EL (cell line): ENCODE measurements at regions not wholly inside any gene's neighbourhood (a gene's known extent, or its start where the extent isn't known, plus 50 kb on each side); places are given as distances from the start of the nearest gene placed in this dataset.

Experiments
- DNase-seq: peaks from one replicate; pipeline ENCODE4 v3.0.0-alpha.2; 2016

GRCh38 chr18:26741048-26741447 lies 124.5 kb downstream of the AQP4 start:
- peak; percentile 11 for DNase-seq

DNA sequence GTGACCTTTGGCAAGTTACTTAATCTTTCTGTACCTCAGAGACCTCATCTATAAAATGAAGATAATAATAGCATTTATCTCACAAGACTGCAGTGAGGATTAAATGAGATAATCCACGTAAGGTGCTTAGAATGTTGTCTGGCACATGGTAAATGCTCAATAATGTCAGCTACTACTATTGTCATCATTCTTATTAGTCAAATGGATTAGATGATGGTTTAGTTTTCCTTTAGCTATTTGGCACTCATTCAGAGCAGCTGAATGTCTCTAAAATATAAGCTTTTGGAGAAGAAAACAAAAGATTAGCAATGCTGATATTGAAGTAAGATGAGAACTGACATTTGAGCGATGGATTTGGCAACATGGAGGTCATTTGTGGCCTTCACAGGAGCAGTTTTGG lies 125.1 kb downstream of the AQP4 start:
- no peak for DNase-seq

DNA sequence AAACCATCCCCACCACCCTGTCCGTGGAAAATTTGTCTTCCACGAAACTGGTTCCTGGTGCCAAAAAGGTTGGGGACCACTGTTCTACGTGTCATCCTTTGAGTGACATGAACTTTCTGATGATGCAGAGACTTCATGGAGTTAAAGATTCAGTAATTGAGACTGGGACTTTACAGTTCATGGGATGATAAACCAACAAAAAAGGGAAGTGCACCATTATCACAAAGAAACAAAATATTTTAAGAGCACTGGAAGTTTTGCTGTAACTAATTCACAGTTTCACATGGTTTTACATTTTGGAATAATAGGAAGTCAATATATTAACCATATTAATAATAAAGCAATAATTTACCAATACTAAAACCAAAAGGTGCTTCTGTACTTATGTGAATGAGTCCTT lies 126.8 kb downstream of the AQP4 start:
- DNase-seq, result no peak

- DNase-seq, result no peak
Observed at GRCh38 chr18:26736301-26736700, 129.2 kb downstream of the AQP4 start.

- DNase-seq, result no peak
Observed at GRCh38 chr18:26734760-26735159, 130.7 kb downstream of the AQP4 start.

- no peak for DNase-seq
Observed at GRCh38 chr18:26729449-26729848, 136.1 kb downstream of the AQP4 start.

DNA sequence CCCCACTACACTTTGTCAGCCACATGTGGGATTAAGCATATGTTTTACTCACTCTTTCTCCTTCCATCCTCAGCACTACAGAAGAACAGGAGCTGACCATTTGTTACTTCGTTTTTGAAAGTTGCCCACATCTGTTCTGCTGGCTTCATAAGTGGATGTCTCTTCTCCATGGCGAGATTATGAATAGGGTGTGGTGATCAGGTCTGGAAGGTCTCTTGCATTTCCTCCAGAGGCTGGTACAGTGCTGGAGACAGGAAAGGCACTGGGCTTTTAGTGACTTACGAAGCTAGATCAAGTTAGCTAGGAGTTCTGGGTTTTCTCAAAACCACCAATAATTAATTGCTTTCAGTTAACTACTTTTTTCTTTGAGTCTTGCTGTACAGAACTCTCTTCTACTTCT lies 136.5 kb downstream of the AQP4 start:
- DNase-seq, result no peak

- DNase-seq, result no peak
Observed at GRCh38 chr18:26723981-26724380, 141.5 kb downstream of the AQP4 start.

GRCh38 chr18:26722565-26722931 lies 143.0 kb downstream of the AQP4 start:
- DNase-seq, result no peak

DNA sequence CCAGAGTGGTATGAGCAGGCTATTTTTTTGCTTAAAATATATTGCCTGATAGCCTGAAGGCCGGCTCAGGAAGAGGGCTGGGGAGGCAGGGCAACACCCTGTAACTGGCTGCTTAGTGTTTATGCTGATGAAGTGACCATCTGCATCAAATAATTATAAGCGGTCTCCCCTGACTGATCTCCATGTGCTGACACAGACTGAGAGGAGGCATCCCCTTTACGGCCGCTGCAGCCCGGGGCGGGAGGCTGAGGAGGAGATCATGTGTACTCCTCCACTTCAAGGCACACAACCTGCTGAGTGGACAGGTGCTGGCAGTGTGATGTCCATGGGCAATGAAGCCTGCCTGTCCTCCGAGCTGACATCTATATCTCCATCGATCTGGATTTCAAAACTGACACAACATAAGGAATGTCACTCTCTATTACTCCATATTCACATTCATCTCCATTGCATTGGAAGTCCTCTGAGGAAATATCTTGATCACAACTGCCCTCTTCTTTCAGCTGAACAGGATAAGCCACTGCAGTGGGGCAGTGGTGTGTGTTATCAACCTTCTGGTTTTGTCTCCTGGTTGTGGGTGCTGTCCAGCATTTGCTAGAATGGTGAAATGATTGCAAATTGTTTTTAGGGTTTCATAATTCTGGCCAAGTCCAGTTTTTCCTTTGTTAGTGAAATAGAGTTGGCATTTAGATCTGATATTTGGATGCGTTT lies 143.5 kb downstream of the AQP4 start:
- DNase-seq, result no peak

DNA sequence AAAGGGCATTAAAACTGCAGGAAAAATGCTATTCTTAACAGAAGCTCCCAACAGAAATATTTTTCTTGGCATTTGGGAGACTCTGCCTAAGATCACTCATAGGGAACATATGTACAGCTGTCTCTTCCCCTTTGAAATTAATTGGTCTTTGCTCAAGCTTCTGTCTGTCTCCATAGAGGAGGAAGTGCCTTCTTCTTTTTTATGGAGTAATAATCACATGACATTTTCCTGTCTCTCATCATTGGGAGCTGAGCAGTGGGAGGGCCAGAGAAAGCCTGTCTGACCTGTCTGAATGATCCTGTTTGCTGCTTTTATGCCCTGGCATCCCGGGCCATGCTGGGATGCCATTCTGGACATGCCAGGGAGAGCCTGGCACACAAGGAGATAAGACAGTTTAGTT lies 145.6 kb downstream of the AQP4 start:
- no peak for DNase-seq

GRCh38 chr18:26717123-26717719 lies 148.3 kb downstream of the AQP4 start:
- DNase-seq, result no peak

- no peak for DNase-seq
Observed at GRCh38 chr18:26714739-26715138, 150.8 kb downstream of the AQP4 start.

DNA sequence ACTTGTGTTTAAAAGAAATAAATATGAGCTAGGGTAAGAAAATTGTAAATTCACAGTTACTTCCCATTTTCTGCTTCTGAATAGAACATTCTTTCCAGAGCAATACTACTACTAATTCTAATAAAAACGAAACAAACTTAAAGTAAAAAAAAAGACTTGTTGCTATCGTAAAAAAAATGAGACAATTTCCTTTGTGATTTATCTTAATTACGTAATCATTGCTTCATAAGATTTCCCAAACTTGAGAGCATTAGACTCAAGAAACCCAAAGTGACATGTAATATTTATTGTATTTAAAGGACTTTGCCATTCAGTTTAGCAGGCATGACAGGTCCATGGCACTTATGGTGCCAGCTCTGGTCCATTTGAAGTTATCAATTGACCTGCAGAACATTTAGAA lies 153.8 kb downstream of the AQP4 start:
- no peak for DNase-seq

DNA sequence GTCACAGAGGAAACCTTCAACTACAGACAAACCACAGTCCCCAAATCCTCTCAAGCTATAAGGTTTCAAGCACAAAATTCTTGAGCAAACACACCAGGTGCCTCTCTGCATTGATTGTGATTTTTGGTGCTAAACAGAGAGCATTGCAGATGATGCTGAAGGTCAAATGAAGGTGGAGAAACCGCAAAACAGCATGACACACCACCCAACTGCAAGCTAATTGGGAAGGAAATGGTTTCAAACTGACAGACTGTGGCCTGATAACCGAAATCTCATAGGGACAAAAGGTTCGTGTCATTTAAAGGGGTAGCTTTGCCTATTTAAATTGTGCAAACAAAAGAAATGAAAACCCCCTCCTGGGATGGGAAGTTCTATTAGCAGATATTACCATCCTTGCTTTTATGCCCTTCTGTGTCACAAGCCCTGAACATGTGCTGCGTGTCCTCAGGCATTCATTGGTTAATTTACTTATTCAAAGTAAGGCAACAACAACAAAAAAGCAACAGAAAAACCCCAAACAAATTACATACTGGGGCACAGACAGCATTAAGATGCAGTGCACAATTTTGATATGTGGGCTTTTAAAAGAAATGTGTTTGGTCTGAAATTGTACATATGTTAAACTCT lies 154.9 kb downstream of the AQP4 start:
- no peak for DNase-seq

DNA sequence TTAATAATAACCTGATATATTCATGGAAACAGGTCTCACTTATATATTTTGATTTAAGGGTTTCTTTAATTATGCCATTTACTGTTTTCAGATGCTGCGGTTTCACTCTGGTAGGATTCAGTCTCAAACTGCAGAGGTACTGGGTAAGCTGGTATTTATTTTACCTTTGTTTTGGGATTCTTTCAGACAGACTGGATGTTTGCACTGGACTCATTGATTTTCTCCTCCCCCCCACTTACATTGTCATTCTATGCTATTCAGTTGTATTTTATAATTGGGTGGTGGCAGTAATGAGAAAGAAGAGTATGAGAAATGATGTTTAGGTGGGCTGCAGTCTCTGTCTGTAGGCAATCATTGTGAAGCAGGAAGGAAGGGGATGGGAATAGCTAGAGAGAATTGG lies 155.6 kb downstream of the AQP4 start:
- DNase-seq, result no peak

- DNase-seq, result no peak
Observed at GRCh38 chr18:26708806-26709716, 156.4 kb downstream of the AQP4 start.

DNA sequence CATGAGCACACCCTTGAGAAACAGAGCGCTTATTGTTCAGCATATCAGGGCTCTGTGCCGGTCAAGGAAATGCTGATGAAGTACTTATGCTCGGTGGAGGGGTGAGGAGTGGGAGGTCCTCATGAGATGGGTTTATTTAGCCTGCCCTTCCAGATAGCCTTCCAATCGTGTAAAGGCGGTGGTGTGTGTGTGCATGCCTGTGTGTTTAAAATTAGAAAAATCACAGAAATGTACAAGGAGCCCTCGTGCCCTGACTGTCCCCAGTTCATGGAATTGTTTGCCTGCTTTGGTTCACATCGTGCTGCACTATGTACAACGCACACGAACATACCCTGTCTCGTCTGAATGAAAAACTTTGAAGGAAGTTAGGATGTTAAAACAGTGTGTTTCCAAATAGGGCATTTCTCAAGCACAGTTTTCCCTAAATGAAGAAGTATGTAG lies 158.6 kb downstream of the AQP4 start:
- no peak for DNase-seq

DNA sequence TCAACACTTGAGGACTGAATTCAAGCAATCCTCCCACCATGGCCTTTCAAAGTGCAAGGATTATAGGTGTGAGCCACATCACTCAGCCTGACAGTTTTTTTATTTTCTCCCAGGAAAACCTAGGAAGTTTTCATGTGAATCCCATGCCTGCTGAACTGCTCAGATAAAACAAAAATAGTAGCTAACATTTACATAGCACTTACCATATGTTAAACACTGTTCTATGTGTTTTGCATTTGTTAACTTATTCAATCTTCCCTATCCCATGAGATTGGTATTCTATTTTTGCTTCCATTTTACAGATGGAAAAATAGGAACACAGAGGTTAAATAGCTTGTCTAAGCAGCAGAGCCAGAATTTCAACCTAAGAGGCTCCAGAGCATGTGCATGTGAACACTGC lies 157.4 kb upstream of the KCTD1 start:
- no peak for DNase-seq

DNA sequence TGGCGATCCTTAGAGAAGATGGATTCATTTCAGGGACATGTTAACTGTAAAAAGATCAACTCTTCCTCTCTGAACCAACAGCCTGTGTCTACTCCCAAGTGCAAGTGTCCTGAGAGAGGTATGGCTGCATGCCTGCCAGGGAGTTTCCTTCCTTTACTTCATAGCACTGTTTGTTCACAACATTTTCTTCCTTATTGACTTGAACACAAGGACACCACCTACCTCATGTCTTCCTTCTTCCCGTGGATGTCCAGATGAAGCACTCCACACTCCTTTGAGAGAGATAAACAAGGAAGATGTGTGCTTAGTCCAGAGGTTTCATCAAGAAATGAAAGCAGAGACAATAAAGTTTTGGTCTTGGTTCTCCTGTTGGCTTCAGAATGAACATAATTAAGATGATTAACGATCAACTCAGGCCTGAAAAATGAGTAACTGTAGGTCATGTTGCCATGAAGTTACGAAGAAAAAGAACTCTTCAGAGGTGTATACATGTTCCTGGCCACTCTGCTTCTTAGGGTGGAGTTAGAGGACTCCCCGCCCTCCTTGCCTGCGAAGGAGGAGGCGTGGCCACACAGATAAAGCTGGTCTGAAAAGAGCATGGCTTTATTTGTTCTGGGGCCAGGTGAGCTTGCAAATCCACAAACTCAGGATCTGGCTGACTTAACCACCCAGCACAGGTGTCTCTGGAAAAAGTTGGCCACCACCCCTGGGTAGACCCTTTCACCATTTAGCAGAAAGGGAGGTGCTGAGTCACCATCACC lies 155.0 kb upstream of the KCTD1 start:
- no peak for DNase-seq

DNA sequence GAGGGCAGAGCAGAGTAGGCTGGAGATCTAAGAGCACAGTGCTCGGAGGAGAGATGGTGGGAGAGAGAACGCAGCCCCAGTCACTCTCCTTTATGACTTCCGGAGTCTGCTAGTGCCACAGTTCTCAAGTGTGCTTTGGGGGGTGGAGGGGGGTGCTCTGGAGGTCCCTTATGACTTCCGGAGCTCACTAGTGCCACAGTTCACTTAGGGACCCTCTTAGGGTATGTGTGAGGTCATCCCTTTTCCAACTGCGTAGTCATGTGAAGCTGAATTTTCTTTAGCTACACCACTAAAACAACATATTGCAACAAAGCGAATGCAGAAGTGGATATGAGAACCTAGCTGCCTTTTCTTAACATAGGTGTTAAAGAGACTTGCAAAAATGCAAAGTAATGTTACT lies 153.7 kb upstream of the KCTD1 start:
- DNase-seq, result no peak

DNA sequence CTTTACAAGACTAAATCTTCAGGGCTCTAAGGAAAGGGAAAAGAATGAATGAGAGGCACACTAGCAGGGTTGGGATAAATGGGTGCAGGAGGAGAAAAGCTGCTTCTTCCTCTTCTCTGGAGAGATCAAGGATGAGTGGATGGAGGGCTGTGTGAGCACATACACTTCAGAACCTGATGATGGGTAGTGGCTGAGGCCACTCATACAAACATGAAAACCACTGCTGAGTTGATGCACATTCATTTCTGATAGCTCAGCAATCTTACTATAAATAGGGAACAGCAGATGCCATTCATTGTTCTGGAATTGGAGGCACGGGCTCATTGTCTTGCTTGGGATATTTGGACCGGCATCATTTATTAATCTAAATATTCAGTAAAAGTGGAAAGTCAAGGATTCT lies 152.4 kb upstream of the KCTD1 start:
- no peak for DNase-seq

DNA sequence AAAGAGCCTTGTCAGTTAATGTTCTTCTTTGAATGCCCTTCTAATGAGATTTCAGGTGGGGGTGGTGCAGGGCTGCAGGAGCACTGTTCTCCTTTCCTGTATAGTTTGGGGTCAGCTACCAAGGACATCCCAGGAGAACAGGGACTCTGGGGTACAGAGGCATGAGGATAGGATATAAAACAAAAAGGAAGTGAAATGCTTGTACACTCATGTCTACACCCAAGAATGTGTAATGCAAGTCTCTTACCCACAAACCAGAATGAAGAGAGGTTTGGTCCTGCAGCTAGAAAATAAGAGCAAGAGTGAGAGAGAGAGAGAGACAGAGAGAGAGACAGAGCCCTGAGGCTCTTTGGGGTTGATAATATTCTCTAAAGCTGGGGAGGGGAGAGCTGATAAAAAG lies 151.8 kb upstream of the KCTD1 start:
- no peak for DNase-seq
